GM21619 (cell line): ENCODE measurements at regions not wholly inside any gene's neighbourhood (a gene's known extent, or its start where the extent isn't known, plus 50 kb on each side); places are given as distances from the start of the nearest gene placed in this dataset.
A peak's percentile ranks its signal among the peaks of the same experiment; 100 is the strongest.
"Not testable (repeated sequence)": the region's sequence is repeated elsewhere in the genome, so short reads cannot be mapped to it uniquely, and the experiment has no call there.

Source experiments
- ATAC-seq: cut with Tn5 transposase; IDR thresholded peaks from one replicate; pipeline ENCODE4 v1.9.1; 2021; ENCODE audit not compliant: unreplicated experiment

DNA sequence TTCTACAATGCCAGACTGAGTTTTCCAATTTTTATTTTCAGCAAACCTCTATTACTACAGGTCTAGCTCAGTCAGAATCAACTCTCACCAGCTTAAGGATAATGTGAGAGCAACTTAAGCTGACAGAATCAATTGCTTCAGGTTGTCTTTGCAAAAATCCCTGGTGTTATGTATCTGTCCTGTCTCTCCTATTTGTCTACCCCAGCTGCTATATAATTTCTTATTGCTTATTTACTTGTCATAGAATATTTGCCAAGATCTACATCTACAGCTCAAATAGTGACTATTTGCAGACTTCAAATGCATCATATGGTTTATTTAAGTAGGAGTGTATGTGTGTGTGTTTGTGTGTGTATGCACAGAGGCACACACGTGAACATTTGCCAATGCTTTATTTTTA, 54.1 kb downstream of the FOXG1 start:
- no peak for ATAC-seq

- no peak for ATAC-seq
Measured at GRCh38 chr14:28821993-28822392, 55.4 kb downstream of the FOXG1 start.

- no peak for ATAC-seq
Measured at GRCh38 chr14:28823245-28823644, 56.7 kb downstream of the FOXG1 start.

DNA sequence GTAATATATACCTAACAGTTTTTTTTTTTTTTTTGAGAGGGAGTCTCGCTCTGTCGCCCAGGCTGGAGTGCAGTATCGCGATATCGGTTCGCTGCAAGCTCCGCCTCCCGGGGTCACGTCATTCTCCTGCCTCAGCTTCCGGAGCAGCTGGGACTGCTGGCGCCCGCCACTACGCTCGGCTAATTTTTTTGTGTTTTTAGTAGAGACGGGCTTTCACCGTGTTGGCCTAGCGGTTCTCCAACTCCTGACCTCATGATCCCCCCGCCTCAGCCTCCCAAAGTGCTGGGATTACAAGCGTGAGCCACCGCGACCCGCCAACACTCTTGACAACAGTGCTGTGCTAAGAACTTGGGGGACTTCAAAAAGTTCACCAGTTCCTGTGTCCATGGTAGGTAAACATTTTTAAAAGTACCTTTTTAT, 63.5 kb downstream of the FOXG1 start:
- ATAC-seq: no peak

DNA sequence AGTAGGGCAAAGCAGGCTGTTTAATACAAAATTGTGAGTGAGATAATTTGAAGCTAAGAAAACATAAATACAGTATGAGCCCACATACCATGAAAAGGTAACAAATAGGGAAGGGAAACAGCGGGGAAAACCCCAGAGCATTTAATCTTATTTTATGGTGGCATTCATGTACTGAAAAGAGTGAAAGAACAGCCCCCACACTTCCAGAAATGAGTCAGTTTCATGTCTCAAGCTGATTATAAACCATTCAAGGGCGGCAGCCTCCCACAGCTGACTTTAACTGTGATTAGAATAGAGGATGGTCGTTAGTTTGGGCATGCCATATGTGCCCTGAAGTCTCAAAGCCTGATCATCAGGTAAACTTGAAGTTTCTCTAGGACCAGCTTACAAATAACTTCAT, 64.5 kb downstream of the FOXG1 start:
- peak; percentile 98 for ATAC-seq

DNA sequence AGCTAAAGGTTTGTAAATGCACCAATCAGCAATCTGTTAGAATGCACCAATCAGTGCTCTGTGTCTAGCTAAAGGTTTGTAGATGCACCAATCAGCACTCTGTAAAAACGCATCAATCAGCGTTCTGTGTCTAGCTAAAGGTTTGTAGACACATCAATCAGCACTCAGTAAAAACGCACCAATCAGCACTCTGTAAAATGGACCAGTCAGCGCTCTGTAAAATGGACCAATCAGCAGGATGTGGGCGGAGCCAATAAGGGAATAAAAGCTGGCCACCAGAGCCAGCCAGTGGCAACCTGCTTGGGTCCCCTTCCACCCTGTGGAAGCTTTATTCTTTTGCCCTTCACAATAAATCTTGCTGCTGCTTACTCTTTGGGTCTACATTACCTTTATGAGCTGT, 76.0 kb downstream of the FOXG1 start:
- ATAC-seq: not testable (repeated sequence)

GRCh38 chr14:28867571-28867970, 101.0 kb downstream of the FOXG1 start:
- no peak for ATAC-seq

- ATAC-seq: no peak
Measured at GRCh38 chr14:28870033-28870564, 103.5 kb downstream of the FOXG1 start.

DNA sequence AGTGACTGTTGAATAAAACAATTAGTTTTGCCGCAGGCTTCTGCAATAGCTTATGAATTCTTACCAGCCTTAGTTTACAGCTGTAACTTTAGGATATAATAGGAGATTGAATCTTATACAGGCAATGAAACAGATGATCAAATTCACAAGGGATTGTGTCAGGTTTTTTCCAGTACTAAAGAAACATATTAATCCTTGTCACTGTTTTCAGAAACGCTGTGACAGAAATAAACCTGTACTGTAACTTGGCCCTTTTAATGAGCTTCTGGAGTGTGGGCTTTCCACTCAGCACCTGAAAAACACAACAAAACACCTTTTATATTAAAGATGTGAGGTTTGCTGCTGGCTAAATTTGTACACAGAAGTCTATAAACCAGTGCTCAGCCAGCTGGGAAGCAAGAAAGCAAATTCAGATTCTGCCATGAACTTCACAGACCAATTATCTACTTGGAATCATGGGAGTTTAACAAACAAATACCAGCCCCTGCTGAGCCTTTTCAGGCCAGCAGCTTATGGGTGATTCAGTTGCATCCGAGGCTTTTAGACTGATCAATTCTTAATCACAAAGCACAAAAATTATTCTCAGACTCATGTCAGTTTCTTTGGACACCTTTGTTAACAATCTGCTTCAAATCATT, 109.5 kb downstream of the FOXG1 start:
- ATAC-seq: no peak

GRCh38 chr14:28876572-28876945, 110.0 kb downstream of the FOXG1 start:
- ATAC-seq: no peak

- ATAC-seq: no peak
Measured at GRCh38 chr14:28877923-28878322, 111.3 kb downstream of the FOXG1 start.

DNA sequence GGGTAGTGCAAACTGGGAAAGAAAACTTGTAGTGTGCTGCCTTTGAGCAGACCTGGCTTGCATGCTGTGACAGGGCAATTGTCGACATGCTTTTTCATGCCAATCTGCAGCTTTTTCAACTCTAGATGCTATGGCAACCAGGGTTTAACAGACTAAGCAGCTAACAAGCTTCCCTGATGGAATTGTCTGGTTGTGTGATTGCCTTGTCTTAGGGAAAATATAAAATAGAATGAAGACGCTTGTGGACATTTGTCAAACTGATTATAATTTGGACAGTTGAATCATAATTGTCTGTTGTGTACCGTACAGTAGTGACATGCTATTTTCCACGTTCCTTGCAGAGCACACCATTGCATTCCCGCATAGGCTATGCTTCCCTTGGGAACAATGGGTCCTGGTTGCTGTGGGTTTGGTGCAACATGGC, 113.0 kb downstream of the FOXG1 start:
- no peak for ATAC-seq

DNA sequence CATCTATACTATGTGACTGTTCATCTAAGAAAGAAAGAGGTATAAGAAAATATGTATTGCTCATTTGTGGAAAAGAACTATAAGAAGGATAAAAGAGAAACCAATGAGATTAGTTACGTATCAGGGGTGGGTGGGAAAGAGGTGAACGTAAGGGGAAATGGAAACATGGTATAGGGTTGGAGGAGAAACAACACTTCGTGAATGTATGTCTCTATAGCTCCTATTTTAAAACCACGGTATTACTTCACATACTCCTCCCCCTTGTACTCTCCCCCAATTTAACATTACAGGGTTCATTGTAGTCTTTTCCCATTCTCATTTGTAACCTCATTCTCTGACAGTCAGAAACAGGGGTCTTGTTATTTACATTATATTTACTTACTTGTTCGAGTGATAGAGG, 120.4 kb downstream of the FOXG1 start:
- ATAC-seq: no peak

DNA sequence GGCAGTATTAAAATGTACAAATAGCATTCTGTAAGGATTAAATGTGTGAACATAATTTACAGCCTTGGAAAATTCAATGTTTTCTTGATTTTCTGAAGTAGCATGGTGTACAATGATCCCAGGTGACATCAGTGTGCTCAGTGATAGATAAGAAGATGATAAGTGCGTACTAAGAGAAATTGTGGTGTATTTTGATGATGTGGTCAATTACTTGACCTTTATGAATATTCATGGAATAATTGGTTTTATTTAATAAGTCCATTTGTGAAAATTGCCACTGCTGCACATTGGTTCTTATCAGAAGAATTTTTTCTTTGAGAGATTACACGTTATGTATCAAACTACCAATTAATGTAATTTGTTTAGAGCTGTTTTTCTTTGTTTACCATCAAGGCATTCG, 128.8 kb downstream of the FOXG1 start:
- ATAC-seq: no peak

GRCh38 chr14:28896337-28896736, 129.8 kb downstream of the FOXG1 start:
- no peak for ATAC-seq

- ATAC-seq: no peak
Measured at GRCh38 chr14:28901631-28902030, 135.0 kb downstream of the FOXG1 start.

- no peak for ATAC-seq
Measured at GRCh38 chr14:28902930-28903329, 136.3 kb downstream of the FOXG1 start.

DNA sequence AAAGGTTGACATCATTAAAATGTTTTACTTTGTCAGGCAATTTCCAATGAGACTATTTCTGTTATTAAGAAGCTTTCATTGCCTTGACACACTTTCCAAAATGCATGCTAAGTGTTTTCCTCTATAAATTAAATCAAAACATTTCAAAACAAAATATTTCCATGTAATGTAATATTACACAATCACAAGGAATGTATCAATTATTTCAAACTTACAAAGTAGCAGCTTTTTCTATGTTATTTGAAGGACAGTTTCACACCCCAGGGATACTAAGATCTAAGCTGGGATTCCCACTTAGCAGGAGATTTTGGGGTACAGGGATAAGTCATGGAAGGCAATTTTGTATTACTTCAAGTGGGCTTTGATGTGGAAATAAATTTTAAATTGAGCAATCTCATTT, 144.9 kb downstream of the FOXG1 start:
- no peak for ATAC-seq

DNA sequence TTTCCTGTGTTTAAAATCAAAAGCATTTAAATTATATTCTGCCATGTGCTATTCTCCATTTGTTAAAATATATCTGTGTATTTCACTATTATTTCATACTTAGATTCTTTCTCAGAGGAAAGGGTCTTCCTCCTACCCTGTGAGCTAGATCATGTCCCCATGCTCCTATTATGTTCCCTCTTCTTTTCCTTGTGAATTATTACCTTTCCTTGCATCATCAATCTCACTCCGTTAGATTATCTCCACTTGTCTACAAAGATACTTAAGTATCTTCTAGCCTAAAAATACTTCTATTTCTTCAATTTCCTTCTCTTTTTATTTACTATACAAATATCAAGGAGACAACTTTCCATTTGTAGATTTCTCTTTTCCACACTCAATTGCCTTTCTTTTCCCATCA, 146.5 kb downstream of the FOXG1 start:
- ATAC-seq: no peak

GRCh38 chr14:28926122-28926521, 159.5 kb downstream of the FOXG1 start:
- no peak for ATAC-seq

DNA sequence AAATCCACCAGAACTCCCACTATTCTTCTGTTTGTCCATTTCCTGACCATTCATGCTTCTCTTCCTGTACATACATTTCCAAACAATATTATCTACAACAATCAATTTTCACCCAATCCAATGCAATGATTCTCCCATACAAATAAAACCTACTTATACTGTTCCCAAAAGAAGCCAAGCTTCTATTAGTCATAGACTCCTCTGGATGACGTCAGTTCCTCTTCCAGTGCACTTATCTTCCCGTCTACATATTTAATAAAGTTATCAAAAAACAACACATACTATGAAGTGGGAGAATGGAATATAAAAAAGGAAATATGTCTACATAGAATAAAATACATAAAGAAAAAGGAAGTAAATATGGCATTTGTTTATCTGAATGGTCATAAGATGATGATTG, 165.4 kb downstream of the FOXG1 start:
- no peak for ATAC-seq

DNA sequence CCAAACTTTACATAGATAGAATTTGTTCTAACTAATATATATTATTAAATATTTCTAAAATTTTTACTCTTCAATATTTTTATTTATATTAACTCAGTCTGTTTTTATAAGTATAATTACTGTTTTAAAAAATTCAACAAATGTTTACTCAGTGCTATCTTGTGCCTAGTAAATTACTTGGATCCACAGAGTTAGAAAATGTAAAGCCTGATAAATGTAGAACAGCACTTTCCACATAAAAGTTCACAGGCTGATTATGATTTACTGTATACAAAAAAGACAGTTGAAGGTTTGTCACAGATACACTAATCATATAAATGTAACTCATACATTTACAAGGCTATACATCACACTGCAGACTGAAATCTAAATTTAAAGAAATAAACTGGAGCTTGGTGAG, 170.0 kb downstream of the FOXG1 start:
- ATAC-seq: no peak

- ATAC-seq: no peak
Measured at GRCh38 chr14:28941758-28942157, 175.2 kb downstream of the FOXG1 start.
